HepG2 (cell line): ENCODE measurements at regions not wholly inside any gene's neighbourhood (a gene's known extent, or its start where the extent isn't known, plus 50 kb on each side); places are given as distances from the start of the nearest gene placed in this dataset.

ENCODE experiments used
- ATAC-seq: fragments of 200-7000 bp; cut with Tn5 transposase; 3 replicates; pipeline ENCODE4 v1.9.1; 2020; ENCODE audit warnings: mild to moderate bottlenecking, moderate library complexity
- BruUV-seq: library from RNA; stranded (reverse); fragments of 400-500 nt; replicated peaks from 2 replicates; lab custom pipeline; 2021; lab: Mats Ljungman, UMichigan
- CTCF ChIA-PET: fragments of 300-600 bp; formaldehyde crosslinking; extraction: SDS; loops from one replicate; lab custom pipeline; 2021; ENCODE audit warnings: low total read pairs, inconsistent platforms, low intra/inter-chr PET ratio; lab: Yijun Ruan, JAX
- POLR2A ChIA-PET: fragments of 350-600 bp; sonication (Branson Sonifier 250); formaldehyde crosslinking; loops from one replicate; lab custom pipeline; 2020; ENCODE audit warnings: antibody characterized with exemption, inconsistent platforms; lab: Yijun Ruan, JAX
- DNase-seq: peaks from one replicate; pipeline ENCODE4 v3.0.0-alpha.2; 2015; ENCODE audit warnings: low spot score
- FAIRE-seq: peaks from 3 replicates; lab custom pipeline; 2011; peaks lifted over from hg19 to GRCh38; lab: Jason Lieb, UNC
- H2AFZ ChIP-seq: one replicate; pipeline ENCODE4 v1.6.1; 2011; ENCODE audit warnings: low read length, inconsistent platforms
- H3K27ac ChIP-seq: fragments of 300-600 bp; 3 replicates; pipeline ENCODE4 v1.8.0; 2011; ENCODE audit warnings: mixed run types, mild to moderate bottlenecking, mixed read lengths, low read length, inconsistent platforms; ENCODE audit not compliant: insufficient read depth; ENCODE audit errors: extremely low read length
- H3K27me3 ChIP-seq, 2 experiments: fragments of 200-600 bp in 1 of 2; 2 replicates in 1 of 2; 3 replicates in 1 of 2; pipeline versions ENCODE4 v1.6.0 to v1.8.0; 2011; ENCODE audit warnings: low read length in 2 of 2, mild to moderate bottlenecking in 2 of 2, moderate library complexity in 2 of 2, inconsistent platforms in 1 of 2; ENCODE audit not compliant: insufficient read depth in 2 of 2, control insufficient read depth in 1 of 2
- H3K36me3 ChIP-seq, 2 experiments: fragments of 200-600 bp in 1 of 2; replicated peaks in 1 of 2; 2 replicates in 1 of 2; 3 replicates in 1 of 2; pipeline versions ENCODE4 v1.5.1 to v1.8.0; 2011; ENCODE audit warnings: low read length in 2 of 2, inconsistent platforms in 1 of 2; ENCODE audit not compliant: insufficient read depth in 2 of 2, control insufficient read depth in 1 of 2
- H3K4me1 ChIP-seq: 2 replicates; pipeline ENCODE4 v1.5.1; 2012; ENCODE audit warnings: low read length, inconsistent platforms; ENCODE audit not compliant: insufficient read depth
- H3K4me2 ChIP-seq: 2 replicates; pipeline ENCODE4 v1.6.0; 2011; ENCODE audit warnings: low read depth, low read length, inconsistent platforms
- H3K4me3 ChIP-seq, 3 experiments: fragments of 200-600 bp in 1 of 3; sonication (generic), shearing (Covaris generic) in 1 of 3; replicated peaks in 1 of 3; 2 replicates each; pipeline ENCODE4 v1.5.1; 2011 to 2016; ENCODE audit warnings: low read length in 3 of 3, inconsistent platforms in 2 of 3, low read depth in 2 of 3, mild to moderate bottlenecking in 2 of 3, control low read depth in 1 of 3, mixed read lengths in 1 of 3; ENCODE audit not compliant: insufficient read depth in 1 of 3
- H3K79me2 ChIP-seq: one replicate; pipeline ENCODE4 v1.6.1; 2011; ENCODE audit warnings: low read length, inconsistent platforms; ENCODE audit not compliant: insufficient read depth
- H3K9ac ChIP-seq: 2 replicates; pipeline ENCODE4 v1.6.0; 2011; ENCODE audit warnings: mild to moderate bottlenecking, low read depth, low read length, inconsistent platforms; ENCODE audit not compliant: insufficient read depth
- H3K9me3 ChIP-seq: 2 replicates; pipeline ENCODE4 v1.5.1; 2012; ENCODE audit warnings: mild to moderate bottlenecking, low read length
- H4K20me1 ChIP-seq: 2 replicates; pipeline ENCODE4 v1.6.0; 2011; ENCODE audit warnings: inconsistent platforms, mild to moderate bottlenecking, low read length, moderate library complexity; ENCODE audit not compliant: insufficient read depth
- HNRNPUL1 ChIP-seq: fragments of 200-400 bp; formaldehyde crosslinking; IDR thresholded peaks from 2 replicates; pipeline ENCODE4 v1.6.1; 2017; ENCODE audit warnings: low read depth, mild to moderate bottlenecking, low read length, moderate library complexity
- SPEN ChIP-seq: sonication (generic); formaldehyde crosslinking; IDR thresholded peaks from 2 replicates; pipeline ENCODE4 v1.5.1; 2020; ENCODE audit warnings: low read depth, mild to moderate bottlenecking, missing genetic modification reagents
- ZNF230 ChIP-seq: sonication (generic); formaldehyde crosslinking; IDR thresholded peaks from 2 replicates; pipeline ENCODE4 v1.4.0; 2020; ENCODE audit warnings: mild to moderate bottlenecking, missing genetic modification reagents
- ZNF496 ChIP-seq: sonication (generic); formaldehyde crosslinking; IDR thresholded peaks from 2 replicates; pipeline ENCODE4 v1.8.1; 2023; ENCODE audit warnings: mild to moderate bottlenecking, moderate library complexity, missing genetic modification reagents; ENCODE audit not compliant: insufficient replicate concordance
- ZNF646 ChIP-seq: sonication (generic); formaldehyde crosslinking; IDR thresholded peaks from 2 replicates; pipeline ENCODE4 v1.9.0; 2021; ENCODE audit warnings: mild to moderate bottlenecking, missing genetic modification reagents
- ZNF747 ChIP-seq: sonication (generic); formaldehyde crosslinking; IDR thresholded peaks from 2 replicates; pipeline ENCODE4 v1.8.1; 2023; ENCODE audit warnings: missing genetic modification reagents, mild to moderate bottlenecking, borderline replicate concordance
- ZNF777 ChIP-seq: sonication (generic); formaldehyde crosslinking; IDR thresholded peaks from 2 replicates; pipeline ENCODE4 v1.4.0; 2020; ENCODE audit warnings: missing genetic modification reagents
- ZSCAN21 ChIP-seq: sonication (generic); formaldehyde crosslinking; IDR thresholded peaks from 2 replicates; pipeline ENCODE4 v1.8.0; 2022; ENCODE audit warnings: mild to moderate bottlenecking, missing genetic modification reagents, moderate library complexity, borderline replicate concordance
- WGBS: methylation state at CpG from one replicate; pipeline ENCODE4 v1.1.6; 2017; ENCODE audit warnings: low lambda C conversion rate; 5-methylcytosine and 5-hydroxymethylcytosine counted together
- in situ Hi-C: cut with HindIII; loops from 2 replicates; pipeline ENCODE4 v1.10.0; 2017; ENCODE audit warnings: low pct_unique_long_range_greater_than_20kb; ENCODE audit not compliant: extremely low pct_ligation_motif_present
- intact Hi-C: fragments of 100-400 bp; cut with micrococcal nuclease; formaldehyde crosslinking; loops from one replicate; pipeline ENCODE4 v1.10.0; 2022; ENCODE audit not compliant: unreplicated experiment
- TF ChIP-seq, protein P1 (sequence below): sonication (generic); formaldehyde crosslinking; IDR thresholded peaks from 2 replicates; pipeline ENCODE4 v1.5.1; 2020; ENCODE audit warnings: mild to moderate bottlenecking, missing genetic modification reagents, borderline replicate concordance

DNA sequence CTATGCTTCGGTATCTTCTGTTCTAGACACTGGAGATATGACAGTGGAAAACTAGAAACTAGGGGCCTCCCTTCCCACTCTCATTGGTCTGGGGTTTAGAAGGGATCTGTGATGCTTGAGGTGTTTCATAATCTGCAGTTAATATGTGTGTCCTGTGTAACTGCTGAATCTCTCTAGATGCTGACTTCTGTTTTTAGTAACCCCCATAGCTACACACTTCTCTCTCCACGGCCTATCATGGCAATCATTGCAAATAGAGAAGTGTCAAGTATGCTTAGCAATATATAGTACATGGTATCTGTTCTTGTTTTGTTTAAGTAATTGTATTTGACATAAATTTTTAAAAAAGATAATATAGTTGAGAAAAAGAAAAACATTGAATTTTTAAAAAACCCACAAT is 394.6 kb upstream of the MMS22L start:
- BruUV-seq: no TSS peak
- H3K9me3 ChIP-seq: no peaks in the 10 kb centered on the region
- no peak overlapping the region for H2AFZ ChIP-seq
- CTCF ChIA-PET: no interaction called here
- 0% methylated on average over 2 of the region's 2 CpGs for WGBS
- no peaks in the 10 kb centered on the region for H4K20me1 ChIP-seq
- H3K9ac ChIP-seq: no peak overlapping the region
- ATAC-seq: no peak
- H3K27ac ChIP-seq: no peak overlapping the region
- no peak for DNase-seq
- H3K79me2 ChIP-seq: no peaks in the 10 kb centered on the region
- FAIRE-seq: no peak
- H3K4me1 ChIP-seq: no peaks in the 10 kb centered on the region
- in situ Hi-C loops: no loop called here
- POLR2A ChIA-PET: no interaction called here
- no peaks in the 10 kb centered on the region for H3K27me3 ChIP-seq
- no peak overlapping the region for H3K4me2 ChIP-seq
- H3K36me3 ChIP-seq: no peaks in the 10 kb centered on the region
- no peak for TF ChIP-seq ZNF747
- TF ChIP-seq ZNF496 (CRISPR knock-in tag): no peak
- TF ChIP-seq, all 625 proteins: peak for 0
- no peak overlapping the region for H3K4me3 ChIP-seq
- intact Hi-C loops: no loop called here

- no peak for FAIRE-seq
- no peaks in the 10 kb centered on the region for H3K36me3 ChIP-seq
- no peak overlapping the region for H3K9ac ChIP-seq
- in situ Hi-C loops: no loop called here
- H4K20me1 ChIP-seq: no peaks in the 10 kb centered on the region
- no peak overlapping the region for H3K4me3 ChIP-seq
- no peaks in the 10 kb centered on the region for H3K27me3 ChIP-seq
- WGBS: 0% methylated on average over 2 of the region's 2 CpGs
- DNase-seq: no peak
- no peaks in the 10 kb centered on the region for H3K9me3 ChIP-seq
- intact Hi-C loops: no loop called here
- ChIA-PET CTCF (no interaction called here), POLR2A (no interaction called here)
- no peak overlapping the region for H2AFZ ChIP-seq
- H3K27ac ChIP-seq: no peak overlapping the region
- H3K4me2 ChIP-seq: no peak overlapping the region
- no TSS peak for BruUV-seq
- ATAC-seq: no peak
- H3K79me2 ChIP-seq: no peaks in the 10 kb centered on the region
- H3K4me1 ChIP-seq: no peaks in the 10 kb centered on the region
- TF ChIP-seq, protein P1, sequence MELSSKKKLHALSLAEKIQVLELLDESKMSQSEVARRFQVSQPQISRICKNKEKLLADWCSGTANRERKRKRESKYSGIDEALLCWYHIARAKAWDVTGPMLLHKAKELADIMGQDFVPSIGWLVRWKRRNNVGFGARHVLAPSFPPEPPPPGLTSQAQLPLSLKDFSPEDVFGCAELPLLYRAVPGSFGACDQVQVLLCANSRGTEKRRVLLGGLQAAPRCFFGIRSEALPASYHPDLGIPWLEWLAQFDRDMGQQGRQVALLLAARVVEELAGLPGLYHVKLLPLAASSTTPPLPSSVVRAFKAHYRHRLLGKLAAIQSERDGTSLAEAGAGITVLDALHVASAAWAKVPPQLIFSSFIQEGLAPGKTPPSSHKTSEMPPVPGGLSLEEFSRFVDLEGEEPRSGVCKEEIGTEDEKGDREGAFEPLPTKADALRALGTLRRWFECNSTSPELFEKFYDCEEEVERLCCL (CRISPR knock-in tag): no peak
- TF ChIP-seq ZNF777 (no peak), SPEN (no peak), ZNF230 (CRISPR knock-in tag) (no peak), ZSCAN21 (CRISPR knock-in tag) (no peak), HNRNPUL1 (no peak), ZNF646 (CRISPR knock-in tag) (no peak)
Observed at GRCh38 chr6:97687916-97688315, 404.9 kb upstream of the MMS22L start.
